ENCODE measurements at regions not wholly inside any gene's neighbourhood (a gene's known extent, or its start where the extent isn't known, plus 50 kb on each side); places are given as distances from the start of the nearest gene placed in this dataset.

- Histone ChIP-seq H3K27me3 (ENCODE audit: insufficient read depth in 3 of 3, low read length in 2 of 3) (no peaks in the 10 kb centered on the region), H3K4me3 (no peak overlapping the region), H3K36me3 (ENCODE audit: insufficient read depth in 1 of 2, low read depth in 1 of 2) (no peaks in the 10 kb centered on the region), H3K4me1 (no peaks in the 10 kb centered on the region), H3K9me3 (no peaks in the 10 kb centered on the region), H3K27ac (no peak overlapping the region)
- TF ChIP-seq CTCF (IDR thresholded peaks at IDR 0.05): peak; percentile 29
- 13 to 18% (median 17%) methylated on average over 2 of the region's 2 CpGs for WGBS, 3 donors
- ATAC-seq: peak in 3 of 4 donors; percentile 61 to 73 (median 67)
- intact Hi-C loops (cut with DNase I): loop anchor here in 1 of 2 donors (2.0 to 5.0 kb wide), 2 partner anchors 202 to 250 kb away; partner anchors contain the start of gene IRX6
- DNase-seq: no peak
Observed at GRCh38 chr16:55120408-55120807, 189.7 kb downstream of the IRX5 start.

DNA sequence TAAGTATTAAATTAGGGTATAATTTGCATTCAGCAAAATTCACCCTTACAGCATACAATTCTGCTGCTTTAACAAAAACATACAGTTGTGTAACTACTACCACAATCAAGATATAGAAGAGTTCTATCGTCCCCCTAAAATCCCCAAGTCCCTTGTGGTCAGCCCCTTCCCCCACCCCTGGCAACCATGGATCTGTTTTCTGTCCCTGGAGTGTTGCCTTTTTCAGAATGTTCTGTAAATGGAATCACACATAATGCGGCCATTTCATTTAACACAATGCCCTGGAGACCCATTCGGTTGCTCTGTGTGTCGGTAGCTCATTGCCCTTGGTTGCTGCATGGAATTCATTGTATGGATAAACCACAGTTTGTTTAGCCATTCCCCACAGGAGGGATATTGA is 190.2 kb downstream of the IRX5 start:
- ATAC-seq (no peak), DNase-seq (no peak)
- 54 to 62% (median 54%) methylated on average over 4 of the region's 4 CpGs for WGBS, 3 donors
- Histone ChIP-seq H3K36me3 (ENCODE audit: insufficient read depth in 1 of 2, low read depth in 1 of 2) (no peaks in the 10 kb centered on the region), H3K27ac (no peak overlapping the region), H3K27me3 (ENCODE audit: insufficient read depth in 3 of 3, low read length in 2 of 3) (no peaks in the 10 kb centered on the region), H3K9me3 (no peaks in the 10 kb centered on the region), H3K4me3 (no peak overlapping the region), H3K4me1 (no peaks in the 10 kb centered on the region)
- TF ChIP-seq CTCF (IDR thresholded peaks at IDR 0.05): no peak
- intact Hi-C loops (cut with DNase I): loop anchor here in 1 of 2 donors (2.0 to 5.0 kb wide), 2 partner anchors 201 to 250 kb away; partner anchors contain the start of gene IRX6

- intact Hi-C loops (cut with DNase I): loop anchor here in 1 of 2 donors (5.0 kb wide), 1 partner anchor 199 kb away; the partner anchor contains the start of gene IRX6
Observed at GRCh38 chr16:55123652-55124051, 193.0 kb downstream of the IRX5 start.

GRCh38 chr16:55125818-55126385 is 195.2 kb downstream of the IRX5 start:
- intact Hi-C loops (cut with DNase I): no loop called here
- TF ChIP-seq CTCF (IDR thresholded peaks at IDR 0.05): no peak
- ATAC-seq: no peak
- Histone ChIP-seq H3K36me3 (ENCODE audit: insufficient read depth in 1 of 2, low read depth in 1 of 2) (no peaks in the 10 kb centered on the region), H3K27me3 (ENCODE audit: insufficient read depth in 3 of 3, low read length in 2 of 3) (peaks cover 0 to 8% (median 0%) of the 10 kb centered on the region in 3 donors), H3K9me3 (no peaks in the 10 kb centered on the region), H3K4me3 (no peak overlapping the region), H3K4me1 (no peaks in the 10 kb centered on the region), H3K27ac (no peak overlapping the region)
- 76 to 82% (median 80%) methylated on average over 8 of the region's 8 CpGs for WGBS, 3 donors
- DNase-seq: no peak

More at GRCh38 chr16:55123652-55124051, 193.0 kb downstream of the IRX5 start:
- H3K27me3 ChIP-seq (ENCODE audit: insufficient read depth in 3 of 3, low read length in 2 of 3): no peaks in the 10 kb centered on the region
- no peak overlapping the region for H3K27ac ChIP-seq
- DNase-seq (no peak), ATAC-seq (no peak)
- 91 to 92% (median 92%) methylated on average over 1 of the region's 1 CpG for WGBS, 3 donors
- H3K4me1 ChIP-seq: no peaks in the 10 kb centered on the region
- no peak overlapping the region for H3K4me3 ChIP-seq
- no peak for TF ChIP-seq CTCF (IDR thresholded peaks at IDR 0.05)
- H3K9me3 ChIP-seq: no peaks in the 10 kb centered on the region
- no peaks in the 10 kb centered on the region for H3K36me3 ChIP-seq (ENCODE audit: insufficient read depth in 1 of 2, low read depth in 1 of 2)

GRCh38 chr16:55126456-55126855 is 195.8 kb downstream of the IRX5 start:
- Histone ChIP-seq H3K27me3 (ENCODE audit: insufficient read depth in 3 of 3, low read length in 2 of 3) (peaks cover 0 to 8% (median 0%) of the 10 kb centered on the region in 3 donors), H3K4me3 (no peak overlapping the region), H3K4me1 (no peaks in the 10 kb centered on the region), H3K9me3 (no peaks in the 10 kb centered on the region), H3K27ac (no peak overlapping the region), H3K36me3 (ENCODE audit: insufficient read depth in 1 of 2, low read depth in 1 of 2) (no peaks in the 10 kb centered on the region)
- intact Hi-C loops (cut with DNase I): no loop called here
- DNase-seq (no peak), ATAC-seq (no peak)
- WGBS, 3 donors: 68 to 81% (median 68%) methylated on average over 8 of the region's 8 CpGs
- TF ChIP-seq CTCF (IDR thresholded peaks at IDR 0.05): no peak

Measured in psoas muscle (tissue), 7 donors.